HG02623 (cell line): ENCODE measurements at regions not wholly inside any gene's neighbourhood (a gene's known extent, or its start where the extent isn't known, plus 50 kb on each side); places are given as distances from the start of the nearest gene placed in this dataset.

ENCODE experiments used
- ATAC-seq: cut with Tn5 transposase; IDR thresholded peaks from one replicate; pipeline ENCODE4 v1.9.1; 2021; ENCODE audit warnings: moderate library complexity; ENCODE audit not compliant: unreplicated experiment

DNA sequence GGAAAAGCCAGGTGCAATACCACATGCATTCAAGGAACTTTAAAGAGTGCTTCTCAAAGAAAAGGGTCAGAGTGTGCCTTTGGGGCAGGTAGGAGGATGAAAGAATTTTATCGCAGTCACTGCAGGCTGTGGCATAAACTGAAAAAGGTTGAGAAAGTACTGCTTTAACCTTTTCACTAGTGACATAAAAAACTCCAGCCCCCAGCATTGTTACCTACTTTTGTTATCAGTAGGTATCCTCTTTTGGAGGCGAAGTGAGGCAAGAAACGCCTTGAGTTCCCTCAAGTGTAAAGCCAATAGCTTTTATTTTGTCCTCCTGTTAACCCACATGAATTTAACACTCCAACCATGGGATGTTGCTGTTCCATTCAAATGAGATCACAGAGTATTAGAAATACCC, 64.7 kb upstream of the CHD1 start:
- ATAC-seq, result no peak

DNA sequence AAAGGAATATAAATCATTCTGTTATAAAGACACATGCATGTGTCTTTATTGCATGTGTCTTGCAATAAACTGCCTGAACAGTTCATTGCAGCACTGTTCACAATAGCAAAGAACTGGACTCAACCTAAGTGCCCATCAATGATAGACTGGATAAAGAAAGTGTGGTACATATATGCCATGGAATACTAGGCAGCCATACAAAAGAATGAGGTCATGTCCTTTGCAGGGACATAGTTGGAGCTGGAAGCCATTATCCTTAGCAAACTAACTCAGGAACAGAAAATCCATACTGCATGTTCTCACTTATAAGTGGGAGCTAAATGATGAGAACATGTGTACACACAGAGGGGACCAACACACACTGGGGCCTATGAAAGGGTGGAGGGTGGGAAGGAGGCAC, 63.7 kb upstream of the CHD1 start:
- ATAC-seq, result no peak

DNA sequence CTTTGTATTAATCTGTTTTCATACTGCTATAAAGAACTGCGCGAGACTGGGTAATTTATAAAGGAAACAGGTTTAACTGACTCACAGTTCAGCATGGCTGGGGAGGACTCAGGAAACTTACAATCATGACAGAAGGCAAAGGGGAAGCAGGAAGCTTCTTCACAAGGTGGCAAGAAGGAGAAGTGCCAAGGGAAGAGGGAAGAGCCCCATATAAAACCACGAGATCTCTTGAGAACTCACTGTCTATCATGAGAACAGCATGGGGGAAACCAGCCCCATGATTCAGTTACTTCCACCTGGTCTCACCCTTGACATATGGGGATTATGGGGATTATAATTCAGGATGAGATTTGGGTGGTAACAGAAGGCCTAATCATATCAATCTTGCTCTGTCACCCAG, 60.9 kb upstream of the CHD1 start:
- ATAC-seq, result no peak

DNA sequence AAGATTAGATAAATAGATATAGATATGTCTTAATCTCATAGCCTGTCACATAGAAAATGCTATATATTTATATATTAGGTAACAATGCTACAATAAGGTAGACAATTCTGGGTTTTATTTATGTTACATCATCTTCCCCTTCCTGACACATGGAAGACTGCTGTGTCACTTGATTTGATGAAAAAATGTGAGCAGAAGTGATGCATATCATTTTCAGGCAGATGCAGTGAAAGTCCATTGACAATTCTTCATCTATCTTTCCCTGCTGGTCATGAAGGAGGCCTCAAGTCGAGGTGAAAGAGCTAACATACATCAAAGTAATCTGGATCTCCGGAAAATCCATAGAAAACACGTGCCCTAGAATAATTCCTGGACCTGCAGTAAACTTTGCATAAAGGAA, 57.8 kb upstream of the CHD1 start:
- ATAC-seq, result no peak

DNA sequence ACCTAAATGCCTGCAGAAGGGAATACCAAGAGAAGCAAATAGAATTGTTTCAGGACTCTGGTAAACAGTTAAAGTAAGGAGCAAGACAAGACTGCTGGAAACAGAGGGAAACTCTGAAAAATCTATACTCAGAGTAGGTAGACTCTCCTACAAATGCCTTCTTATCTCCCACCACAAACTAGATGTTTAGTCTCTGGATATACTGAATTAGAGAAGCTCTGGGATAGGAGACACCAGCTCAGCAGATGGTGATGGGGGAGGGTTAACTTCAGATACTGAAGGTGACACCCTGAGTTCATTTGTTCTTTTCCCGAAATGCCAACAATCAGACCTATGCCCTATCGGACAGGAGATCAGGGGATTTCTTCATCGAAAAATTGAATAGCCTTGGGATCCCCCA, 54.1 kb upstream of the CHD1 start:
- ATAC-seq, result no peak
